ENCODE measurements at regions not wholly inside any gene's neighbourhood (a gene's known extent, or its start where the extent isn't known, plus 50 kb on each side); places are given as distances from the start of the nearest gene placed in this dataset.

DNA sequence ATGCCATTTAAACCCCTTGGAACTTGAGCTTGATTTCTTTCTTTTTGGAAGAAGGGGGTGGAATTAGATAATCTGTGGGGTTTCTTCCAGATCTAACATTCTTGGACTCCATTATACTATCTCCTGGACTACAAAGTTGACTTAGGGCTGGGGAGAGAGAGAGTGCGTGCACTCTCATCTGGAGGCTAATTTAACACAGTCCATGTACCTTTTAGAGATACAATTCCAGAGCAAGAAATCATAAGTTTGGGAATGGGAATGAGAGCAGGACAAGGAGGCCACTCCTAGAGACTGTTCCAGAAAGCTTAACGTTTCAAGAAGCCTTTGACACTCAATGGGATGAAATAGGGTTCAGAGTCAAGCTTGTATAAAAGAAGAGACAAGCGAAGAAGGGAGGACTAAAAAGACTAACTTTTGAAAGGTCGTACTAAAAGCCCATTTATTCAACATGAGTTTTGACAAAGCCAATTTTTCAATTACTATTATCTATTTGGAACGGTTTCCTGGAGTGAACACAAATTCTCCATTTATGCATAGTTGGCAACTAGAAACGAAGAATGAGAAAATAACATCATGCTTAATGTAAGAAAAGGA lies 83.4 kb downstream of the ACTL7B start:
- ATAC-seq (ENCODE audit: poor library complexity), result no peak
- DNase-seq, result no peak
- intact Hi-C loops (cut with DNase I), result no loop called here

GRCh38 chr9:108768744-108769143 lies 87.0 kb downstream of the ACTL7B start:
- DNase-seq (no peak), ATAC-seq (ENCODE audit: poor library complexity) (no peak)
- intact Hi-C loops (cut with DNase I), result no loop called here

- DNase-seq (no peak), ATAC-seq (ENCODE audit: poor library complexity) (no peak)
- intact Hi-C loops (cut with DNase I), result no loop called here
Observed at GRCh38 chr9:108766626-108767161, 89.1 kb downstream of the ACTL7B start.

DNA sequence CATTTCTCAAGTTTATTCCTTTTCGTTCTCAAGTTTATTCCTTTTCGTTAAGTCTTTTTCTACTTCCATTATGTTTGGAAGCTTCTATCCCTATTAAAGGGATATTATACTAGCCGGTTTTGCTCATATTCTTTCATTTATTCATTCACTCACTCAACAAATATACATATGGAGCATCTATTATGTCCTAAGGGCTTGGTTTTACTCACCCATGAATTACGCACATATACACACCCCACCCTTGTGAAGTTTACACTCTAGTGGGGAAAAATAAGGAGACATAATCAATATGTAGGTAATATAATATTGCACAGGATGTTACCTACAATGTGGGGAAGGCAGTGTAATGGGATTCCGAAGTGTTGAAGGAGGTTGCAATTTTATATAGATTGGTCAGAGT lies 90.5 kb downstream of the ACTL7B start:
- DNase-seq (no peak), ATAC-seq (ENCODE audit: poor library complexity) (no peak)
- intact Hi-C loops (cut with DNase I), result no loop called here

- no peak for ATAC-seq (ENCODE audit: poor library complexity)
- intact Hi-C loops (cut with DNase I), result no loop called here
Observed at GRCh38 chr9:108762348-108763055, 93.3 kb downstream of the ACTL7B start.

GRCh38 chr9:108761655-108762347 lies 94.0 kb downstream of the ACTL7B start:
- ATAC-seq (ENCODE audit: poor library complexity) (peak; percentile 87), DNase-seq (peak; percentile 59)
- intact Hi-C loops (cut with DNase I), result no loop called here

More at GRCh38 chr9:108762348-108763055, 93.3 kb downstream of the ACTL7B start:
- no peak for DNase-seq

DNA sequence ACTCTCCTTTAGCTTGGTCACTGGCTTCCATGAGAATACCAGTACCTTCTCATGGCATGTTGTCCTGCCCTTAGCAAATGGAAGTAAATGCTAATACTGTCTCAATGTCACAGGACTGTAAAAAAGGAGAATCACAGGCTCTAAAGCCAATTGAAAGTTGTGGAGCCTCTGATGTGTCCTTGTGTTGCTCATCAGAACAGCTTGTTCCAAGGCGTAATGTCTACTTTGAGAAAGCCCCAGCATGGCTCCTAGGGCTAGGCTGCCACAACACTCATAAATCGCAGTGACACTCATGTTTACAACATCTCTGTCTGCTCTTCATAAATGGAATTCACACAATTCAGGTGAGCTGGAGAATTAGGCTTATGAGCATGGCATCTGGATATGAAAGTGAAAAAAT lies 94.9 kb downstream of the ACTL7B start:
- DNase-seq (no peak), ATAC-seq (ENCODE audit: poor library complexity) (no peak)
- intact Hi-C loops (cut with DNase I), result no loop called here

DNA sequence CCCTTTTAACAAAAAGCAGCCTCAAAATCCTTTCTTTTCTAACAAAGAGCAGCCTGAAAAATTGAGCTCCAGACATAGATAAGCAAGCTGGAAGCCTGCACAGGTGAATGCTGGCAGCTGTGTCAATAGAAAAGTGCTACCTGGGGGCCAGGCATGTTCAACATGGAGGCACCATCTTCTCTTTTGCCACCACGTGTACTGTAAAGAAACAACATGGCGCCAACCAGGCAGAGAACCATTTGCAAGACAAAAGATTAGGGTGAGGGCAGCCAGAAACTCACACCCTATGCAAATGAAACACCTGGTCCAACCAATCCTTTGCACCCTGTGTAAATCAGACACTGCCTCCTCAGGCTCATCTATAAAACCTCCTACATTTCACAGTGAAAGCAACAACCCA lies 96.0 kb downstream of the ACTL7B start:
- intact Hi-C loops (cut with DNase I), result no loop called here
- ATAC-seq (ENCODE audit: poor library complexity), result no peak
- DNase-seq, result no peak

DNA sequence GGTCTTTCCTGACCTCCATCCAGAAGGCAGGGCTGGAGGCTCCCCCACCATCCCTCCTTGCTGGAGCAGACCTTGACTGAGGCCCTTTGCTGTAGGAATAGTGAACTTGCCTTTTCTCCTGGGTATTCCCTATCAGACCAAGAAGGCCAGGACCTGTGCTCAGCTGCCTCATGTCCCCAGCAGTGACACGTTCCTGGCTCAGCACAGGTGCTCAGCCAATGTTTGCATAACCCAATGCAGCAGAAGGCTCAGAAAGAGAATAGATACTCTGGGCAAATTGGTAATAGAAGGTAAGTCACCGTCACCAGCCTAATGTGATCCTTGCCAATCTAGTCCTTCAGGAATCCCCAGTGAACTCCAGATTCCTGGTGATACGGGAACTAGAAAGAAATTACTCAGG lies 96.4 kb downstream of the ACTL7B start:
- intact Hi-C loops (cut with DNase I), result no loop called here
- no peak for ATAC-seq (ENCODE audit: poor library complexity)
- no peak for DNase-seq

DNA sequence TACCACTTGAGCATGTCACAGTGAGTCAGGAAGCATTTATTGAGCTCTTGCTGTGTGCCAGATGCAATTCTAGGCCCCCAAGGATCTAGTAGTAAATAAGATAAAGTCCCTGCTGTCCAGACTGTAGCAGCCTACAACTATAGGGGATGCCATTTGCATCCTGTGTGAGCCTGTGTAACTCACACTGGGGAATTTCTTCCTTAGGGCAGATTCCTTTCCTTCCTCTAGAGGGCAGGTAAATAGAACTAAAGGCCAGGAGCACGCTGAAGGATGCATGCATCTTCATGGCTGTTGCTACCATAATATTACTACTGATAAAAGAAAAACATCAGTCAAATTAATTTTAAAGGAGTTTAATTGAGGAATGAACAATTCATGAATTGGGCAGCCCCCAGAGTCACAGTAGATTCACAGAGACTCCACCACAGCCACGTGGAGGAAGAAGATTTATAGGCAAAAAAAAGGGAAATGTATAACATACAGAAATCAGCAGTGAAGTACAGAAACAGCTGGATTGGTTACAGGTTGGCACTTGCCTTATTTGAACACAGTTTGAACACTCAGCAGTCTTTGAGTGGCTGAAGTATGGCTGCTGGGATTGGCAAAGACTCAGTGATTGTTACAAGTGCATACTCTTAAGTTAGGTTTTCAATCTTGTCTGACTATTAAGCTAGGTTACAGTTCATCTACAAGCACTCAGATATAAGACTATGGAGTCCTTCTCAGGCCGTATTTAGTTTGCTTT lies 98.9 kb downstream of the ACTL7B start:
- ATAC-seq (ENCODE audit: poor library complexity) (no peak), DNase-seq (no peak)
- intact Hi-C loops (cut with DNase I), result no loop called here

DNA sequence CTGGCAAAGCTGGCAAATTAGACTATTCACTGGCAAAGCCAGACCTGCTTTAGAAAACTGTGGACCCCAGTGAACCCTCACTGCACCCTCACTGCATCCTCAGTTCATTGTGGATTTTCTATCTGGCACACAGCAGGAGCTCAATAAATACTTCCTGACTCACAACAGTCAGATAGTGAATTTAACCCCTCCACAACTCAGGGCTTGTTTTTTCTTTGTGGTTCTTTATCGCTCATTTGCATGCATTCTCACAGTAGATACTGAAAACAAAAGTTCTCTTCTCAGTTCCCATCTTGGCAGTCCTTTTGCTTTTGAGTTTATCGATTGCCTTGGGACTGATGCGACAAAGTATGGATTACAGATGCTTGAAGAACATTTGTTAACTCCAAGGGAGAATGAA lies 99.8 kb downstream of the ACTL7B start:
- DNase-seq (no peak), ATAC-seq (ENCODE audit: poor library complexity) (no peak)
- intact Hi-C loops (cut with DNase I), result no loop called here

- intact Hi-C loops (cut with DNase I), result no loop called here
- ATAC-seq (ENCODE audit: poor library complexity), result no peak
Observed at GRCh38 chr9:108751369-108751768, 104.4 kb downstream of the ACTL7B start.

GRCh38 chr9:108750661-108751215 lies 105.0 kb downstream of the ACTL7B start:
- intact Hi-C loops (cut with DNase I), result no loop called here
- no peak for DNase-seq
- ATAC-seq (ENCODE audit: poor library complexity), result no peak

More at GRCh38 chr9:108751369-108751768, 104.4 kb downstream of the ACTL7B start:
- DNase-seq, result no peak

- DNase-seq, result no peak
- intact Hi-C loops (cut with DNase I), result no loop called here
- ATAC-seq (ENCODE audit: poor library complexity), result no peak
Observed at GRCh38 chr9:108748776-108749175, 107.0 kb downstream of the ACTL7B start.

- DNase-seq, result no peak
Observed at GRCh38 chr9:108746864-108747263, 108.9 kb downstream of the ACTL7B start.

GRCh38 chr9:108746001-108746400 lies 109.8 kb downstream of the ACTL7B start:
- DNase-seq (no peak), ATAC-seq (ENCODE audit: poor library complexity) (no peak)
- intact Hi-C loops (cut with DNase I), result no loop called here

More at GRCh38 chr9:108746864-108747263, 108.9 kb downstream of the ACTL7B start:
- intact Hi-C loops (cut with DNase I), result no loop called here
- ATAC-seq (ENCODE audit: poor library complexity), result no peak

DNA sequence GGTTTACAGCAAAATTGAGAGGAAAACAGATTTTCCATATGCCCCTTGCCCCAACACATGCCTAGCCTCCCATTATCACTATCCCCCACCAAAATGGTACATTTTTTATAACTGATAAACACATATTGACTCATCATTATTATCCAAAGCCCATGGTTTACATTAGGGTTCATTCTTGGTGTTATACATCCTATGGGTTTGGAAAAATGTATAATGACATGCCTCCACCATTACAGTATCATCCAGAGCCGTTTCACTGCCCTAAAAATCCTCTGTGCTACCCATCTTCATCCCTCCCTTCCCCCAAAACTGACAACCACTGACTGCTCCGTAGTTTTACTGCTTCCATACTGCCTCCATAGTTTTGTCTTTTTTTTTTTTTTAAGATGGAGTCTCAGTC lies 111.1 kb downstream of the ACTL7B start:
- no peak for ATAC-seq (ENCODE audit: poor library complexity)
- intact Hi-C loops (cut with DNase I), result no loop called here
- DNase-seq, result no peak

DNA sequence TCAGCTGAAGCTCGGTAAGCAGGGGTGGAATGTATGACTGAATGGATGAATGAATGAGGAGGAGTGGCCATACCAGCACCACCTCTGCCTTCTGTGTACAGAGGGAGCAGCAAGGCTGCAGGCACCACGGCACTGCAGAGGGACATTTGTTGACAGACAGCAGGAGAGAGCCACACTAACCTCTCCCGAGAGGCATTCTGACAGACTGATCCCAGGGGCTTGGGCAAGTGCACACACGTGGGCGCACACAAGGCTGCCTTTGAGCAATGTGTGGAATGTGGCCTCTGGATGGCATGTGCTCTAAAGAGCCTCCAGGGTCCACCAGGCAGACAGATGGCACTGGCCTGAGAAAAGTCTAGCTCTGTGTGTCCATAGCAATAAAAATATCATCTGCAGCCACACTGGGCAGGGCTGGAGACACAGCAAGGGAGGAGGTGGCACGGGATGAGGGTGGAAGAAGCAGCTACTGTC lies 111.8 kb downstream of the ACTL7B start:
- intact Hi-C loops (cut with DNase I), result no loop called here
- no peak for DNase-seq
- ATAC-seq (ENCODE audit: poor library complexity), result no peak

GRCh38 chr9:108743416-108743815 lies 112.4 kb downstream of the ACTL7B start:
- DNase-seq (no peak), ATAC-seq (ENCODE audit: poor library complexity) (no peak)
- intact Hi-C loops (cut with DNase I), result no loop called here
